OCI-LY1 (cell line): ENCODE measurements at regions not wholly inside any gene's neighbourhood (a gene's known extent, or its start where the extent isn't known, plus 50 kb on each side); places are given as distances from the start of the nearest gene placed in this dataset.

Experiments
- EZH2 ChIP-seq: fragments of 200-600 bp; sonication (generic), shearing (Covaris generic); IDR thresholded peaks from 2 replicates; pipeline ENCODE4 v1.8.0; 2017; ENCODE audit warnings: borderline replicate concordance, mixed run types, mild to moderate bottlenecking, antibody characterized with exemption, low read length, moderate library complexity, mixed read lengths
- TF ChIP-seq, protein P1 (sequence below): fragments of 200-600 bp; sonication (generic), shearing (Covaris generic); IDR thresholded peaks from 2 replicates; pipeline ENCODE4 v1.5.1; 2017; ENCODE audit warnings: mild to moderate bottlenecking, antibody characterized with exemption, low read length, moderate library complexity, mixed read lengths

DNA sequence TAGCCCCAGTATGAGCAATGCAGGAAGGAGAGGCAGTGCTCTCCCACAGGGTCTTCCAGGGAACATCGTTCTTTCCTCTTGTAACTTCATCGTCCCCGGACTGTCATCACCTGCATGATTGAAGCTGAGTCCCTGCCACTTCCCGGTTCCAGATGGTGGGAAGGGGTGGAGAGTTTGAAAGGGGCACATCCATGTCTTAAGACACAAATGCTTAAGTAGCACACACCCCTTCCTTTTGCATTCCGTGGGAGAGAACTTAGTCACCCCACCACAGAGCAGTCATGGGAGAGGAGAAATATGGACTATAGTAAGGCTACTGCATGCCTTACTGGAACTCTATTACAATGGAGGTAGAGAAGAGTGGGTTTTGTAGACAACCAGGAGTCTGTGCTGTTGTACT, 165.3 kb upstream of the GAS1 start:
- no peak for TF ChIP-seq EZH2
- TF ChIP-seq, protein P1, sequence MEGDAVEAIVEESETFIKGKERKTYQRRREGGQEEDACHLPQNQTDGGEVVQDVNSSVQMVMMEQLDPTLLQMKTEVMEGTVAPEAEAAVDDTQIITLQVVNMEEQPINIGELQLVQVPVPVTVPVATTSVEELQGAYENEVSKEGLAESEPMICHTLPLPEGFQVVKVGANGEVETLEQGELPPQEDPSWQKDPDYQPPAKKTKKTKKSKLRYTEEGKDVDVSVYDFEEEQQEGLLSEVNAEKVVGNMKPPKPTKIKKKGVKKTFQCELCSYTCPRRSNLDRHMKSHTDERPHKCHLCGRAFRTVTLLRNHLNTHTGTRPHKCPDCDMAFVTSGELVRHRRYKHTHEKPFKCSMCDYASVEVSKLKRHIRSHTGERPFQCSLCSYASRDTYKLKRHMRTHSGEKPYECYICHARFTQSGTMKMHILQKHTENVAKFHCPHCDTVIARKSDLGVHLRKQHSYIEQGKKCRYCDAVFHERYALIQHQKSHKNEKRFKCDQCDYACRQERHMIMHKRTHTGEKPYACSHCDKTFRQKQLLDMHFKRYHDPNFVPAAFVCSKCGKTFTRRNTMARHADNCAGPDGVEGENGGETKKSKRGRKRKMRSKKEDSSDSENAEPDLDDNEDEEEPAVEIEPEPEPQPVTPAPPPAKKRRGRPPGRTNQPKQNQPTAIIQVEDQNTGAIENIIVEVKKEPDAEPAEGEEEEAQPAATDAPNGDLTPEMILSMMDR = no peak
